ENCODE measurements at regions not wholly inside any gene's neighbourhood (a gene's known extent, or its start where the extent isn't known, plus 50 kb on each side); places are given as distances from the start of the nearest gene placed in this dataset.
"Not testable (repeated sequence)": the region's sequence is repeated elsewhere in the genome, so short reads cannot be mapped to it uniquely, and the experiment has no call there.

GRCh38 chr14:45664668-45665356, 411.8 kb upstream of the MIS18BP1 start:
- no peaks in the 10 kb centered on the region for H3K36me3 Mint-ChIP-seq
- H3K9me3 Mint-ChIP-seq: peaks cover 28% of the 10 kb centered on the region
- ATAC-seq (no peak), DNase-seq (ENCODE audit: low spot score in 2 of 2) (no peak)
- no peak overlapping the region for H3K27ac Mint-ChIP-seq
- no peak overlapping the region for H3K4me3 Mint-ChIP-seq
- H3K4me1 Mint-ChIP-seq: no peaks in the 10 kb centered on the region

- no peak overlapping the region for H3K4me3 Mint-ChIP-seq
- peaks cover 27% of the 10 kb centered on the region for H3K9me3 Mint-ChIP-seq
- ATAC-seq (no peak), DNase-seq (ENCODE audit: low spot score in 2 of 2) (no peak)
- no peak overlapping the region for H3K27ac Mint-ChIP-seq
- H3K4me1 Mint-ChIP-seq: no peaks in the 10 kb centered on the region
- no peaks in the 10 kb centered on the region for H3K36me3 Mint-ChIP-seq
Observed at GRCh38 chr14:45658917-45659299, 405.9 kb upstream of the MIS18BP1 start.

GRCh38 chr14:45658226-45658916, 405.4 kb upstream of the MIS18BP1 start:
- Mint-ChIP-seq H3K9me3 (peaks cover 26% of the 10 kb centered on the region), H3K27ac (no peak overlapping the region)
- no peak for ATAC-seq

GRCh38 chr14:45651890-45652289, 398.9 kb upstream of the MIS18BP1 start:
- ATAC-seq (no peak), DNase-seq (ENCODE audit: low spot score in 2 of 2) (no peak)
- Mint-ChIP-seq H3K4me3 (no peak overlapping the region), H3K9me3 (peaks cover 18% of the 10 kb centered on the region), H3K4me1 (no peaks in the 10 kb centered on the region), H3K27ac (no peak overlapping the region), H3K36me3 (no peaks in the 10 kb centered on the region)

More at GRCh38 chr14:45658226-45658916, 405.4 kb upstream of the MIS18BP1 start:
- H3K4me1 Mint-ChIP-seq: no peaks in the 10 kb centered on the region
- DNase-seq (ENCODE audit: low spot score in 2 of 2): no peak
- H3K36me3 Mint-ChIP-seq: no peaks in the 10 kb centered on the region
- H3K4me3 Mint-ChIP-seq: no peak overlapping the region

GRCh38 chr14:45650754-45651153, 397.8 kb upstream of the MIS18BP1 start:
- no peak overlapping the region for H3K4me3 Mint-ChIP-seq
- no peaks in the 10 kb centered on the region for H3K36me3 Mint-ChIP-seq
- no peak overlapping the region for H3K27ac Mint-ChIP-seq
- DNase-seq (ENCODE audit: low spot score in 2 of 2): no peak
- H3K4me1 Mint-ChIP-seq: no peaks in the 10 kb centered on the region
- ATAC-seq: no peak
- H3K9me3 Mint-ChIP-seq: peaks cover 13% of the 10 kb centered on the region

DNA sequence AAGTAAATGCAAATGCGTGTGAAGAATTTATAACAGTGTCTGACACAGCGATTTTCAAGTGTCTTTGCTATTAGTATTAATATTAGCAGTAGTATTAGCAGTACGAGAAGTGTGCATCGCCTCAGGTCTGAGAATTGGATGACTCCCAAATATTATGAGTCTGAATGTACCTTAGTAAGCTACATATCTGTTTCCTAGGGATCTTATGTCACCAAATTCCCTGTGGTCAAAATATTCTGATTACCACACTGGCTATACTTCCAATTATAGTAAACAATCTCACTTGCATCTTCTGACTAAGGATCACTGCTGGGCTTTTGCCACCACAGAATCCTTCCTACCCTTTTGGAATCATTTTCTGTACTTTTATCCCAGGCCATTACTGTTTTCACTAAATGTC, 396.0 kb upstream of the MIS18BP1 start:
- Mint-ChIP-seq H3K4me1 (no peaks in the 10 kb centered on the region), H3K4me3 (no peak overlapping the region), H3K36me3 (no peaks in the 10 kb centered on the region), H3K9me3 (peaks cover 11% of the 10 kb centered on the region), H3K27ac (no peak overlapping the region)
- ATAC-seq (no peak), DNase-seq (ENCODE audit: low spot score in 2 of 2) (no peak)

DNA sequence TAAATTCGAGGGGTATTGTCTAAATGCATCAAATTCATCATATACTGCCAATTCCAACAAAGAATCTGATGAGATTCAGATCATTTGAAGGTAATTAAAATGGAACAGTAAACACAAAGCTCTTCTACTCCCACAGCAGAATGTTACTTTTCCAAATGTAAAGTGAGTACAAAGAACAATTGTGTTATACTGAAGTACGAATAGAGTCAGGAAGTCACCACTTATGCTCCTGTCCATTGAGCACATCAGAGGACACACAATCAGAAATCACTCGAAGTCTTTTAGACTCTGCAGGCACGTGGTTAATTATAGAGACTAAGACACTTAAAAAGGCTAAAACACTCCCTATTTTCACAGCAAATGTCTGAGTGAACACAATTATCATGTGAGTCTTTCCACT, 388.5 kb upstream of the MIS18BP1 start:
- ATAC-seq (no peak), DNase-seq (ENCODE audit: low spot score in 2 of 2) (no peak)
- H3K9me3 Mint-ChIP-seq: peaks cover 15% of the 10 kb centered on the region
- H3K36me3 Mint-ChIP-seq: no peaks in the 10 kb centered on the region
- no peak overlapping the region for H3K4me3 Mint-ChIP-seq
- H3K27ac Mint-ChIP-seq: no peak overlapping the region
- no peaks in the 10 kb centered on the region for H3K4me1 Mint-ChIP-seq

GRCh38 chr14:45634651-45635441, 381.8 kb upstream of the MIS18BP1 start:
- not testable (repeated sequence) for H3K36me3 Mint-ChIP-seq; DNase-seq (ENCODE audit: low spot score in 2 of 2); H3K4me3 Mint-ChIP-seq; H3K4me1 Mint-ChIP-seq; ATAC-seq; H3K27ac Mint-ChIP-seq
- H3K9me3 Mint-ChIP-seq: peaks cover 12% of the 10 kb centered on the region

GRCh38 chr14:45633220-45633984, 380.4 kb upstream of the MIS18BP1 start:
- Mint-ChIP-seq H3K4me3 (no peak overlapping the region), H3K27ac (no peak overlapping the region), H3K36me3 (no peaks in the 10 kb centered on the region), H3K9me3 (peaks cover 8% of the 10 kb centered on the region), H3K4me1 (no peaks in the 10 kb centered on the region)
- ATAC-seq (no peak), DNase-seq (ENCODE audit: low spot score in 2 of 2) (no peak)

DNA sequence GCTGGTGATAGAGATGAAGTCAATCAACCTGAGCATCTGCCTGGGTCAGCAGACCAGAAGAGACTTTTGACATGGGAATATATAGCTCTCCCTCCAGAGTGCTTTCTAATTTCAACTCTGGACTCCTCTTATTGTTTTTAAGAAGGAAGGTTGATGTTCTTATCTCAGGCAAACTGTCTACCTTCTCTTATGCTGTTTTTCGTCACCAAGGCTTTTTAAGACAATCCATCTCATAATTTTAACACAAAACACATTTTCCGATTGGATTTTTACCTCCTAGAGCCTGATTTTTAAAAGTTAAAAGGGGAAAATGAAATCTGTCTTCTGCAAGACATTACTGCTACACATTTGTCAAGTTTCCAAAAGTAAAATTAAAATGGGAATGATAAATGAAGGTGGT, 368.7 kb upstream of the MIS18BP1 start:
- H3K4me3 Mint-ChIP-seq: no peak overlapping the region
- no peak overlapping the region for H3K27ac Mint-ChIP-seq
- H3K9me3 Mint-ChIP-seq: peaks cover 23% of the 10 kb centered on the region
- no peaks in the 10 kb centered on the region for H3K36me3 Mint-ChIP-seq
- ATAC-seq: no peak
- H3K4me1 Mint-ChIP-seq: no peaks in the 10 kb centered on the region
- no peak for DNase-seq (ENCODE audit: low spot score in 2 of 2)

- no peak for ATAC-seq
- Mint-ChIP-seq H3K4me3 (no peak overlapping the region), H3K4me1 (no peaks in the 10 kb centered on the region), H3K27ac (no peak overlapping the region), H3K36me3 (no peaks in the 10 kb centered on the region), H3K9me3 (peaks cover 17% of the 10 kb centered on the region)
- no peak for DNase-seq (ENCODE audit: low spot score in 2 of 2)
Observed at GRCh38 chr14:45619831-45620230, 366.8 kb upstream of the MIS18BP1 start.

DNA sequence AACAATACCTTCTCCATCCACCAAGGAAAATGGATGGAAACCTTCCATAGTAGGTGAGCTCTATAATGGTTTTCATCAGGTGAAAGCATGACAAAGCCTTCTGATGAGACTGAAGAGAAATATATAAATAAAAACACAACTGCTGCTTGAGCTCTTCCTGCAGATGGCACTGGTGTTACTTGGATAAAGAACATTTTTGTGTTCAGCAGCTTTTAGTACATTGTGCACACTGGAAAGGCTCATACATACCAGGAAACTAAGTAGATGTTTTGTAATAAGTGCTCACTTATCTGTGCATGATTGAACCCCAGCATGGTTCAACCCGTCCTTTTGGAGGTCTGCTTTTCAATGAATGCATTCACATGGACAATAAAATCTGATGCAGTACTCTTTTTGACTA, 357.3 kb upstream of the MIS18BP1 start:
- Mint-ChIP-seq H3K4me1 (no peaks in the 10 kb centered on the region), H3K36me3 (no peaks in the 10 kb centered on the region), H3K9me3 (peaks cover 5% of the 10 kb centered on the region), H3K4me3 (no peak overlapping the region), H3K27ac (no peak overlapping the region)
- no peak for DNase-seq (ENCODE audit: low spot score in 2 of 2)
- no peak for ATAC-seq

- ATAC-seq (no peak), DNase-seq (ENCODE audit: low spot score in 2 of 2) (no peak)
- Mint-ChIP-seq H3K36me3 (no peaks in the 10 kb centered on the region), H3K27ac (no peak overlapping the region), H3K4me1 (no peaks in the 10 kb centered on the region), H3K4me3 (no peak overlapping the region), H3K9me3 (peaks cover 32% of the 10 kb centered on the region)
Observed at GRCh38 chr14:45587142-45587541, 334.1 kb upstream of the MIS18BP1 start.

- H3K36me3 Mint-ChIP-seq: no peaks in the 10 kb centered on the region
- no peaks in the 10 kb centered on the region for H3K4me1 Mint-ChIP-seq
- no peak overlapping the region for H3K4me3 Mint-ChIP-seq
- no peak overlapping the region for H3K27ac Mint-ChIP-seq
- DNase-seq (ENCODE audit: low spot score in 2 of 2): no peak
- no peak for ATAC-seq
- H3K9me3 Mint-ChIP-seq: peaks cover 17% of the 10 kb centered on the region
Observed at GRCh38 chr14:45559626-45560025, 306.6 kb upstream of the MIS18BP1 start.

DNA sequence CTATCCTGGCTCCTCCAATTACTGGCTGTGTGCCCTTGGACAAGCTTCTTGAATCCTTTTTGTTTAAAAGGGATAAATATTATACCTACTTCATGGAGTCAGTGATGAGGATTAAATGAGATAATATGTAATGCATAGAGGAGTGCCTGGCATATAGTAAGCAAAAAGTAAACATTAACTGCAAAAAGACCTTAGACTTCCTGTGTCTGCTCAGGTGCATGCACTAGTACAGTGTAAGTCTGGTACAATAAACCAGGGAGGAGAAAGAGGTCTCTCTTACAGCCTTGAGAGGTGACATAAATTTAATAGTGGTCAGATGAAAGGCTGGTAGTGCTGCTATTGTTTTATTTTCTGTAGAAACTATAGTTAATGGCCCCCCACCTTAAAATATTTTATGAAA, 305.2 kb upstream of the MIS18BP1 start:
- Mint-ChIP-seq H3K9me3 (peaks cover 22% of the 10 kb centered on the region), H3K36me3 (no peaks in the 10 kb centered on the region), H3K4me3 (no peak overlapping the region), H3K27ac (no peak overlapping the region), H3K4me1 (no peaks in the 10 kb centered on the region)
- DNase-seq (ENCODE audit: low spot score in 2 of 2) (no peak), ATAC-seq (no peak)

Data from stimulated activated effector memory CD8-positive, alpha-beta T cell treated with anti-CD3 and anti-CD28 coated beads, Interleukin-12 subunit alpha, Interleukin-12 subunit beta, amount 100 ng/mL, for 72 hours (primary cell).